Vagina (tissue), 2 donors: ENCODE measurements at regions not wholly inside any gene's neighbourhood (a gene's known extent, or its start where the extent isn't known, plus 50 kb on each side); places are given as distances from the start of the nearest gene placed in this dataset.

Experiments used
- CTCF ChIP-seq, 3 experiments: fragments of 450-650 bp in 2 of 3; fragments of 200-600 bp in 1 of 3; sonication (generic) in 1 of 3; IDR thresholded peaks; one replicate each; pipeline ENCODE4 v1.5.1; 2017 to 2019; ENCODE audit warnings: antibody characterized with exemption in 3 of 3, mild to moderate bottlenecking in 2 of 3, moderate library complexity in 2 of 3
- POLR2A ChIP-seq, 2 donors: fragments of 450-650 bp; IDR thresholded peaks; one replicate each; pipeline ENCODE4 v1.6.1; 2017; ENCODE audit warnings: antibody characterized with exemption in 2 of 2, mild to moderate bottlenecking in 2 of 2, moderate library complexity in 2 of 2
- POLR2AphosphoS5 ChIP-seq, 2 donors: sonication (generic); formaldehyde crosslinking; IDR thresholded peaks; one replicate each; pipeline ENCODE4 v1.9.0; 2017; ENCODE audit warnings: antibody characterized with exemption in 2 of 2, mild to moderate bottlenecking in 2 of 2, low read depth in 1 of 2; ENCODE audit not compliant: insufficient read depth in 1 of 2

GRCh38 chr6:137423451-137424168 is 70.6 kb downstream of the OLIG3 start:
- TF ChIP-seq POLR2AphosphoS5 (IDR thresholded peaks at IDR 0.05; ENCODE audit: insufficient read depth in 1 of 2, low read depth in 1 of 2) = no peak
- no peak for TF ChIP-seq CTCF (IDR thresholded peaks at IDR 0.05)
- TF ChIP-seq POLR2A (IDR thresholded peaks at IDR 0.05) = no peak
